Large intestine (tissue), 3 donors: ENCODE measurements at regions not wholly inside any gene's neighbourhood (a gene's known extent, or its start where the extent isn't known, plus 50 kb on each side); places are given as distances from the start of the nearest gene placed in this dataset.
"Not testable (repeated sequence)": the region's sequence is repeated elsewhere in the genome, so short reads cannot be mapped to it uniquely, and the experiment has no call there.

ENCODE experiments used
- DNase-seq, 2 donors: peaks; one replicate each; pipeline versions ENCODE4 v3.0.0 to v3.0.0-alpha.2; 2013
- H3K27ac ChIP-seq: one replicate; pipeline ENCODE4 v1.5.1; 2013; ENCODE audit warnings: low read length
- H3K27me3 ChIP-seq: 2 replicates; pipeline ENCODE4 v1.6.1; 2013; ENCODE audit warnings: low read length; ENCODE audit not compliant: control insufficient read depth, insufficient read depth
- H3K36me3 ChIP-seq: 2 replicates; pipeline ENCODE4 v1.6.1; 2013; ENCODE audit warnings: low read length; ENCODE audit not compliant: control insufficient read depth, insufficient read depth
- H3K4me1 ChIP-seq: one replicate; pipeline ENCODE4 v1.6.1; 2013; ENCODE audit warnings: low read length; ENCODE audit not compliant: control insufficient read depth, insufficient read depth
- H3K4me3 ChIP-seq: one replicate; pipeline ENCODE4 v1.5.1; 2013; ENCODE audit warnings: low read length
- H3K9me3 ChIP-seq: one replicate; pipeline ENCODE4 v1.6.1; 2013; ENCODE audit warnings: mild to moderate bottlenecking, low read depth, low read length, moderate library complexity; ENCODE audit not compliant: control insufficient read depth
- WGBS: methylation state at CpG from one replicate; pipeline ENCODE4 v1.1.5; 2013; ENCODE audit warnings: low lambda C conversion rate; ENCODE audit not compliant: insufficient coverage; 5-methylcytosine and 5-hydroxymethylcytosine counted together

- H3K27me3 ChIP-seq: no peaks in the 10 kb centered on the region
- DNase-seq: no peak
- no peaks in the 10 kb centered on the region for H3K4me1 ChIP-seq
- H3K9me3 ChIP-seq: no peaks in the 10 kb centered on the region
- no peak overlapping the region for H3K4me3 ChIP-seq
- no peak overlapping the region for H3K27ac ChIP-seq
- no peaks in the 10 kb centered on the region for H3K36me3 ChIP-seq
- 40% methylated on average over 1 of the region's 3 CpGs for WGBS
Observed at GRCh38 chrX:65828599-65828998, 161.1 kb downstream of the MSN start.

DNA sequence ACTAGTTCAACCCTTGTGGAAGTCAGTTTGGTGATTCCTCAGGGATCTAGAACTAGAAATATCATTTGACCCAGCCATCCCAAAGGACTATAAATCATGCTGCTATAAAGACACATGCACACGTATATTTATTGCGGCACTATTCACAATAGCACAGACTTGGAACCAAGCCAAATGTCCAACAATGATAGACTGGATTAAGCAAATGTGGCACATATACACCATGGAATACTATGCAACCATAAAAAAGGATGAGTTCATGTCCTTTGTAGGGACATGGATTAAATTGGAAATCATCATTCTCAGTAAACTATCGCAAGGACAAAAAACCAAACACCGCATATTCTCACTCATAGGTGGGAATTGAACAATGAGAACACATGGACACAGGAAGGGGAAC lies 157.8 kb downstream of the MSN start:
- H3K27ac ChIP-seq, H3K4me3 ChIP-seq, H3K9me3 ChIP-seq, H3K36me3 ChIP-seq, H3K4me1 ChIP-seq, DNase-seq, H3K27me3 ChIP-seq: not testable (repeated sequence)
- WGBS: no CpG with 5 or more reads among the region's 4 CpGs

DNA sequence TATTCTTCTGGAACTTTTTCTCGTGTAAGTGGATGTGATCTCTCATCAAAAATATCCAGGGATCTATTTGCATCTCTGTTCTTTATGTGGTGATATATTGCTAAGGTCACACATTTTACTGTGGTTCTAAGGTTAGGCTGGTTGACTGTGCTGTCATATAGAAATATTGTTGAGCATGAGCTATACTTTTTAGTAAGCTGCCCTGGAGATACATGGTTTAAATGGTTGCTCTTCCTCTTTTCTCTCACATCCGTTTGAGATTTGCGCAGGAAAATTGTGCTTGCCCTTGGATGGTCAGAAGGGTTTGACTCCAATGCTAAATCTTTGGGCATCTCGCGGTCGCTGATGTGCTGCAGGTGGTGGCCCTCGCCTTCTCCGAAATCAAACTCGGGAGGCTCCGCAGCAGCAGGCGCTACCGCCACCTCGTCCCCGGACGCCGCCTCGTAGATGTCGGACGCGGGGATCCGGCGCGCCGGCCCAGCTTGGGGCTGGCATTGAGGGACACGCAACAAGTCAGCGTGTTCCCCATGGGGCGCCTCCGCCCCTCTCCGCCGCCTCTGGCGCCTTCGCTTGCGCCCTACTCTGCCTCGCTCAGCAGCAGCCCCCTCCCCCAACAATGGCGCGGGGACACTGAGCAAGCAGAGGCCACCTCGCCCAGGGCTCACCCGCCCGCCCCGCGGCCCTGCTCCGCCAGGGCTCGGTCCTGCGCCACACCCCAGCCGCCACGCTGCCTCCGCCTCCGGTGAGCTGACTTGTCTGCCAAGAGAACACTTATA lies 154.5 kb downstream of the MSN start:
- Histone ChIP-seq H3K9me3 (no peaks in the 10 kb centered on the region), H3K4me3 (no peak overlapping the region), H3K27ac (no peak overlapping the region), H3K27me3 (no peaks in the 10 kb centered on the region), H3K4me1 (no peaks in the 10 kb centered on the region), H3K36me3 (no peaks in the 10 kb centered on the region)
- DNase-seq: peak in 1 of 2 donors; percentile 9
- WGBS: no CpG with 5 or more reads among the region's 48 CpGs

GRCh38 chrX:65819983-65820382 lies 152.5 kb downstream of the MSN start:
- H3K9me3 ChIP-seq, DNase-seq, H3K36me3 ChIP-seq, H3K4me3 ChIP-seq, H3K4me1 ChIP-seq, H3K27ac ChIP-seq, H3K27me3 ChIP-seq: not testable (repeated sequence)
- no CpG with 5 or more reads among the region's 1 CpG for WGBS

GRCh38 chrX:65813245-65813644 lies 145.8 kb downstream of the MSN start:
- WGBS: no CpG with 5 or more reads among the region's 1 CpG
- no peak overlapping the region for H3K27ac ChIP-seq
- no peaks in the 10 kb centered on the region for H3K4me1 ChIP-seq
- no peak overlapping the region for H3K4me3 ChIP-seq
- H3K36me3 ChIP-seq: no peaks in the 10 kb centered on the region
- H3K9me3 ChIP-seq: no peaks in the 10 kb centered on the region
- H3K27me3 ChIP-seq: no peaks in the 10 kb centered on the region
- no peak for DNase-seq

DNA sequence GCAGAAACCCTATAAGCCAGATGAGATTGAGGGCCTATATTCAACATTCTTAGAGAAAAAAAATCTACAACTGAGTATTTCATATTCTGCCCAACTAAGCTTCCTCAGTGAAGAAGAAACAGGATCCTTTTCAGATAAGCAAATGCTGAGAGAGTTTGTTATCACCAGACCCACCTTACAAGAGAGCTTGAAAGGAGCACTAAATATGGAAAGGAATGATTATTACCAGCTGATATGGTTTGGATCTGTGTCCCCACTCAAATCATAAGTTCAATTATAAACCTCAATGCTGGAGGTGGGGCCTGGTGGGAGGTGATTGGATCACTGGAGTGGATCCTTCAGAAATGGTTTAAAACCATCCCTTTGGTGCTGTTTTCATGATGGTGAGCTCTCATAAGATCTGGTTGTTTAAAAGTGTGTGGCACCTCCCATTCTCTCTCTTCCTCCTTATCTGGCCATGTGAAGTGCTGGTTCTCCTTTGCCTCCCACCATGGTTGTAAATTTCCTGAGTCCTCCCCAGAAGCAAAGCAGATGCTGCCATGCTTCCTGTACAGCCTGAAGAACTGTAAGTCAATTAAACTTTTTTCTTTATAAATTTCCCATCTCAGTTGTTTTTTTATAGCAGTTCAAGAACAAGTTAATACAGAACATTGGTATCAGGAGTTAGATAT lies 144.2 kb downstream of the MSN start:
- no peak overlapping the region for H3K27ac ChIP-seq
- no peaks in the 10 kb centered on the region for H3K36me3 ChIP-seq
- H3K9me3 ChIP-seq: no peaks in the 10 kb centered on the region
- H3K27me3 ChIP-seq: no peaks in the 10 kb centered on the region
- no peak for DNase-seq
- H3K4me1 ChIP-seq: no peaks in the 10 kb centered on the region
- no peak overlapping the region for H3K4me3 ChIP-seq
